ENCODE measurements at regions not wholly inside any gene's neighbourhood (a gene's known extent, or its start where the extent isn't known, plus 50 kb on each side); places are given as distances from the start of the nearest gene placed in this dataset.
A peak's percentile ranks its signal among the peaks of the same experiment; 100 is the strongest.

GRCh38 chr5:2997179-2997578 lies 245.7 kb upstream of the IRX2 start:
- H4K5ac ChIP-seq (ENCODE audit: insufficient read length, low read depth, low read length) = no peak overlapping the region
- H2BK15ac ChIP-seq (ENCODE audit: low read length) = no peak overlapping the region
- no peak overlapping the region for H3K18ac ChIP-seq (ENCODE audit: extremely low read depth, low read length)
- no peaks in the 10 kb centered on the region for H4K20me1 ChIP-seq (replicated peaks in 1 of 2; ENCODE audit: control insufficient read depth in 1 of 2, insufficient read depth in 2 of 2, low read length in 2 of 2)
- H2BK20ac ChIP-seq (ENCODE audit: low read length) = no peak overlapping the region
- H3K4me1 ChIP-seq (replicated peaks in 1 of 4; ENCODE audit: control insufficient read depth in 3 of 4, insufficient read depth in 4 of 4, low read length in 3 of 4) = no peaks in the 10 kb centered on the region; a peak in 1 of 7 replicates
- DNase-seq (ENCODE audit: low read depth in 1 of 2, low spot score in 2 of 2) (no peak), FAIRE-seq (no peak)
- no peak overlapping the region for H3K23ac ChIP-seq (ENCODE audit: insufficient read length)
- no peaks in the 10 kb centered on the region for H3K79me2 ChIP-seq (ENCODE audit: control insufficient read depth in 1 of 2, insufficient read depth in 2 of 2, low read length in 2 of 2)
- H2BK5ac ChIP-seq (ENCODE audit: low read depth, low read length) = no peak overlapping the region
- H3K27me3 ChIP-seq (replicated peaks in 1 of 4; ENCODE audit: control insufficient read depth in 3 of 4, extremely low read depth in 1 of 4, insufficient read depth in 3 of 4, low read length in 3 of 4) = no peaks in the 10 kb centered on the region
- no peaks in the 10 kb centered on the region; a peak in 1 of 4 replicates for H3K9me3 ChIP-seq (ENCODE audit: insufficient read depth in 2 of 2, low read depth in 1 of 2, low read length in 1 of 2)
- no peak overlapping the region for H3K4me3 ChIP-seq (ENCODE audit: extremely low read depth in 1 of 4, insufficient read depth in 2 of 4, low read depth in 3 of 4, low read length in 4 of 4)
- no peak overlapping the region for H3K4ac ChIP-seq (replicated peaks; ENCODE audit: insufficient read length, low read depth, low read length)
- H2AK5ac ChIP-seq (ENCODE audit: low read depth, low read length) = no peak overlapping the region
- H3K9ac ChIP-seq (replicated peaks in 1 of 4; ENCODE audit: extremely low read depth in 1 of 4, low read depth in 3 of 4, low read length in 3 of 4) = no peak overlapping the region
- no peak overlapping the region for H3K14ac ChIP-seq (ENCODE audit: insufficient read length)
- no peak overlapping the region for H2BK120ac ChIP-seq (replicated peaks; ENCODE audit: low read depth, low read length)
- H3K23me2 ChIP-seq (ENCODE audit: low read depth, low read length) = no peaks in the 10 kb centered on the region
- peak overlapping the region; percentile 88 for H2AFZ ChIP-seq (ENCODE audit: low read length)
- H3K4me2 ChIP-seq (ENCODE audit: insufficient read depth in 1 of 2, low read depth in 2 of 2, low read length in 2 of 2) = no peak overlapping the region
- H4K91ac ChIP-seq (replicated peaks; ENCODE audit: insufficient read length, low read length) = no peak overlapping the region
- H3K79me1 ChIP-seq (ENCODE audit: low read depth, low read length) = no peaks in the 10 kb centered on the region
- POLR2A ChIA-PET (ENCODE audit: partially characterized antibody) = no interaction called here
- CTCF ChIA-PET (ENCODE audit: partially characterized antibody) = no interaction called here
- 77% methylated on average over 4 of the region's 4 CpGs; no CpG with 5 or more reads in 1 of the 2 experiments for WGBS, 2 experiments (ENCODE audit: extremely low coverage in 1 of 2, insufficient coverage in 1 of 2, insufficient read length in 1 of 2, insufficient replicate concordance in 2 of 2, low coverage in 1 of 2, low lambda C conversion rate in 2 of 2, missing lambda C conversion rate in 1 of 2)
- H3K36me3 ChIP-seq (ENCODE audit: control insufficient read depth in 2 of 4, insufficient read depth in 4 of 4, low read length in 3 of 4) = no peaks in the 10 kb centered on the region
- no peak overlapping the region for H3K56ac ChIP-seq (replicated peaks; ENCODE audit: insufficient read length, low read depth, low read length)
- H4K8ac ChIP-seq (ENCODE audit: extremely low read depth, insufficient read depth, low read length) = peak overlapping the region; percentile 39; the same call in 1 of the 2 replicates
- H3K27ac ChIP-seq (ENCODE audit: low read depth, low read length) = no peak overlapping the region
- no peak overlapping the region for H2BK12ac ChIP-seq (ENCODE audit: low read depth, low read length)
- TF ChIP-seq TBP (IDR thresholded peaks at IDR 0.05; ENCODE audit: low read depth, low read length) (no peak), SUZ12 (IDR thresholded peaks at IDR 0.05; ENCODE audit: low read length) (no peak), KDM4A (IDR thresholded peaks at IDR 0.05; ENCODE audit: low read depth, low read length, severe bottlenecking) (no peak), BACH1 (IDR thresholded peaks at IDR 0.05; ENCODE audit: low read length) (no peak), TAF1 (IDR thresholded peaks at IDR 0.05; ENCODE audit: low read depth, low read length) (no peak), BRCA1 (IDR thresholded peaks at IDR 0.05; ENCODE audit: low read depth, low read length) (no peak), TAF7 (optimal IDR thresholded peaks at IDR 0.05; ENCODE audit: borderline replicate concordance, low read depth, low read length) (no peak), NANOG (IDR thresholded peaks at IDR 0.05; ENCODE audit: insufficient read depth, low read depth, low read length, poor library complexity, severe bottlenecking) (no peak), FOSL1 (IDR thresholded peaks at IDR 0.05; ENCODE audit: insufficient read depth, low read depth, low read length) (no peak)
